ENCODE measurements at regions not wholly inside any gene's neighbourhood (a gene's known extent, or its start where the extent isn't known, plus 50 kb on each side); places are given as distances from the start of the nearest gene placed in this dataset. TPM values are rescaled to one million over a fixed set of nuclear protein-coding genes. Genes with fewer than 3 reads are reported as not detected.

GRCh38 chr21:17458279-17458678 is 54.6 kb upstream of the CXADR start:
- H3K4me1 Mint-ChIP-seq (ENCODE audit: low read depth, unreplicated experiment) = peaks cover 4% of the 10 kb centered on the region
- no peak for TF ChIP-seq CTCF (IDR thresholded peaks at IDR 0.05; ENCODE audit: partially characterized antibody, unreplicated experiment)
- H3K27me3 Mint-ChIP-seq (ENCODE audit: unreplicated experiment) = peaks cover 7% of the 10 kb centered on the region
- H3K27ac Mint-ChIP-seq (ENCODE audit: unreplicated experiment) = no peak overlapping the region
- no peak overlapping the region for H3K4me3 Mint-ChIP-seq (ENCODE audit: unreplicated experiment)
- peaks cover 9% of the 10 kb centered on the region for H3K9me3 Mint-ChIP-seq (ENCODE audit: unreplicated experiment)
- no peak for DNase-seq
- no peaks in the 10 kb centered on the region for H3K36me3 Mint-ChIP-seq (ENCODE audit: unreplicated experiment)

- no peaks in the 10 kb centered on the region for H3K4me1 Mint-ChIP-seq (ENCODE audit: low read depth, unreplicated experiment)
- no peaks in the 10 kb centered on the region for H3K9me3 Mint-ChIP-seq (ENCODE audit: unreplicated experiment)
- TF ChIP-seq CTCF (IDR thresholded peaks at IDR 0.05; ENCODE audit: partially characterized antibody, unreplicated experiment) = no peak
- DNase-seq = no peak
- no peak overlapping the region for H3K27ac Mint-ChIP-seq (ENCODE audit: unreplicated experiment)
- H3K36me3 Mint-ChIP-seq (ENCODE audit: unreplicated experiment) = no peaks in the 10 kb centered on the region
- H3K4me3 Mint-ChIP-seq (ENCODE audit: unreplicated experiment) = no peak overlapping the region
- H3K27me3 Mint-ChIP-seq (ENCODE audit: unreplicated experiment) = no peaks in the 10 kb centered on the region
Observed at GRCh38 chr21:17460094-17460493, 52.7 kb upstream of the CXADR start.

- no peak for TF ChIP-seq CTCF (IDR thresholded peaks at IDR 0.05; ENCODE audit: partially characterized antibody, unreplicated experiment)
- H3K9me3 Mint-ChIP-seq (ENCODE audit: unreplicated experiment) = no peaks in the 10 kb centered on the region
- no peak overlapping the region for H3K27ac Mint-ChIP-seq (ENCODE audit: unreplicated experiment)
- no peaks in the 10 kb centered on the region for H3K27me3 Mint-ChIP-seq (ENCODE audit: unreplicated experiment)
- no peaks in the 10 kb centered on the region for H3K36me3 Mint-ChIP-seq (ENCODE audit: unreplicated experiment)
- no peak for DNase-seq
- peak overlapping the region; percentile 1 for H3K4me3 Mint-ChIP-seq (ENCODE audit: unreplicated experiment)
- no peaks in the 10 kb centered on the region for H3K4me1 Mint-ChIP-seq (ENCODE audit: low read depth, unreplicated experiment)
Observed at GRCh38 chr21:17461014-17461413, 51.8 kb upstream of the CXADR start.

- no peak for DNase-seq
- Mint-ChIP-seq H3K9me3 (ENCODE audit: unreplicated experiment) (no peaks in the 10 kb centered on the region), H3K36me3 (ENCODE audit: unreplicated experiment) (no peaks in the 10 kb centered on the region), H3K27ac (ENCODE audit: unreplicated experiment) (no peak overlapping the region), H3K4me1 (ENCODE audit: low read depth, unreplicated experiment) (no peaks in the 10 kb centered on the region), H3K27me3 (ENCODE audit: unreplicated experiment) (no peaks in the 10 kb centered on the region), H3K4me3 (ENCODE audit: unreplicated experiment) (no peak overlapping the region)
- TF ChIP-seq CTCF (IDR thresholded peaks at IDR 0.05; ENCODE audit: partially characterized antibody, unreplicated experiment) = no peak
Observed at GRCh38 chr21:17461582-17461981, 51.3 kb upstream of the CXADR start.

GRCh38 chr21:17462276-17462981 is 50.4 kb upstream of the CXADR start:
- Mint-ChIP-seq H3K4me1 (ENCODE audit: low read depth, unreplicated experiment) (no peaks in the 10 kb centered on the region), H3K4me3 (ENCODE audit: unreplicated experiment) (no peak overlapping the region), H3K27me3 (ENCODE audit: unreplicated experiment) (no peaks in the 10 kb centered on the region), H3K36me3 (ENCODE audit: unreplicated experiment) (no peaks in the 10 kb centered on the region), H3K9me3 (ENCODE audit: unreplicated experiment) (no peaks in the 10 kb centered on the region), H3K27ac (ENCODE audit: unreplicated experiment) (no peak overlapping the region)
- DNase-seq = no peak
- TF ChIP-seq CTCF (IDR thresholded peaks at IDR 0.05; ENCODE audit: partially characterized antibody, unreplicated experiment) = no peak

Small RNAs in the stretch of these regions (microRNA-seq; reads per million reads assigned to microRNA genes)
- gene MIR125B2 (ENCODE audit: unreplicated experiment) (30.5 reads per million, percentile 63 among the genes with 10 or more reads in this experiment), gene MIR99A (ENCODE audit: unreplicated experiment) (82.1 reads per million, percentile 72 among the genes with 10 or more reads in this experiment), gene MIRLET7C (ENCODE audit: unreplicated experiment) (not detected)

All from glutamatergic neuron (in vitro differentiated cells).